Gastroesophageal sphincter (tissue), 4 donors: ENCODE measurements at regions not wholly inside any gene's neighbourhood (a gene's known extent, or its start where the extent isn't known, plus 50 kb on each side); places are given as distances from the start of the nearest gene placed in this dataset.

Experiments used
- ATAC-seq: fragments of 150-250 bp; one replicate; pipeline ENCODE4 v1.9.1; 2016; ENCODE audit warnings: mild to moderate bottlenecking, moderate library complexity
- H3K27ac ChIP-seq, 4 donors: fragments of 200-600 bp; sonication (generic) in 3 of 4; 1 replicate in 3 of 4; 2 replicates in 1 of 4; pipeline ENCODE4 v1.5.1; 2016 to 2019
- H3K27me3 ChIP-seq: fragments of 200-600 bp; sonication (generic); one replicate; pipeline ENCODE4 v1.5.1; 2019
- H3K36me3 ChIP-seq, 2 donors: fragments of 200-600 bp; sonication (generic); one replicate each; pipeline ENCODE4 v1.5.1; 2019; ENCODE audit warnings: control low read depth in 1 of 2
- H3K4me1 ChIP-seq, 3 donors: fragments of 200-600 bp; sonication (generic); 1 replicate in 2 of 3; 2 replicates in 1 of 3; pipeline ENCODE4 v1.5.1; 2016 to 2019; ENCODE audit warnings: control low read depth in 2 of 3
- H3K4me3 ChIP-seq, 2 donors: fragments of 200-600 bp; sonication (generic); one replicate each; pipeline ENCODE4 v1.5.1; 2019; ENCODE audit warnings: mild to moderate bottlenecking in 1 of 2, moderate library complexity in 1 of 2
- H3K9me3 ChIP-seq, 3 donors: fragments of 200-600 bp; sonication (generic); one replicate each; pipeline ENCODE4 v1.5.1; 2017 to 2019; ENCODE audit warnings: control low read depth in 2 of 3
- CTCF ChIP-seq, 4 experiments: fragments of 200-600 bp in 2 of 4; fragments of 450-650 bp in 2 of 4; sonication (generic) in 1 of 4; IDR thresholded peaks; one replicate each; pipeline ENCODE4 v1.5.1; 2017 to 2019; ENCODE audit warnings: antibody characterized with exemption in 4 of 4, mild to moderate bottlenecking in 2 of 4, moderate library complexity in 2 of 4
- EP300 ChIP-seq: sonication (generic); formaldehyde crosslinking; IDR thresholded peaks from one replicate; pipeline ENCODE4 v1.6.1; 2017; ENCODE audit warnings: antibody characterized with exemption, mild to moderate bottlenecking
- POLR2A ChIP-seq, 2 donors: fragments of 450-650 bp; IDR thresholded peaks; one replicate each; pipeline ENCODE4 v1.6.1; 2017; ENCODE audit warnings: antibody characterized with exemption in 2 of 2, mild to moderate bottlenecking in 2 of 2, moderate library complexity in 1 of 2
- POLR2AphosphoS5 ChIP-seq: sonication (generic); formaldehyde crosslinking; IDR thresholded peaks from one replicate; pipeline ENCODE4 v1.6.1; 2017; ENCODE audit warnings: antibody characterized with exemption
- WGBS, 2 donors: methylation state at CpG; one replicate each; pipeline ENCODE4 v1.1.5; 2018; ENCODE audit warnings: low coverage in 1 of 2; 5-methylcytosine and 5-hydroxymethylcytosine counted together

GRCh38 chr11:28702450-28702790, 594.2 kb downstream of the METTL15 start:
- no peak for ATAC-seq
- 95 to 100% methylated on average over 1 of the region's 1 CpG for WGBS, 2 donors
- H3K27me3 ChIP-seq = no peaks in the 10 kb centered on the region
- H3K36me3 ChIP-seq = no peaks in the 10 kb centered on the region
- no peak overlapping the region for H3K27ac ChIP-seq
- H3K9me3 ChIP-seq = no peaks in the 10 kb centered on the region
- H3K4me1 ChIP-seq = no peaks in the 10 kb centered on the region
- no peak for TF ChIP-seq POLR2AphosphoS5
- no peak overlapping the region for H3K4me3 ChIP-seq

GRCh38 chr11:28701760-28702449, 593.7 kb downstream of the METTL15 start:
- H3K4me1 ChIP-seq = no peaks in the 10 kb centered on the region
- no peaks in the 10 kb centered on the region for H3K9me3 ChIP-seq
- WGBS, 2 donors = 64 to 84% methylated on average over 4 to 5 of the region's 5 CpGs
- no peak for TF ChIP-seq POLR2AphosphoS5
- TF ChIP-seq EP300 = no peak
- TF ChIP-seq CTCF (IDR thresholded peaks at IDR 0.05) = no peak
- TF ChIP-seq POLR2A (IDR thresholded peaks at IDR 0.05) = no peak
- no peaks in the 10 kb centered on the region for H3K27me3 ChIP-seq
- H3K4me3 ChIP-seq = no peak overlapping the region
- no peak overlapping the region for H3K27ac ChIP-seq
- ATAC-seq = no peak
- no peaks in the 10 kb centered on the region for H3K36me3 ChIP-seq

GRCh38 chr11:28699701-28700100, 591.5 kb downstream of the METTL15 start:
- no peaks in the 10 kb centered on the region for H3K9me3 ChIP-seq
- no peak overlapping the region for H3K4me3 ChIP-seq
- ATAC-seq = no peak
- TF ChIP-seq CTCF (IDR thresholded peaks at IDR 0.05) = no peak
- no peak for TF ChIP-seq EP300
- no peak for TF ChIP-seq POLR2A (IDR thresholded peaks at IDR 0.05)
- TF ChIP-seq POLR2AphosphoS5 = no peak
- no peaks in the 10 kb centered on the region for H3K36me3 ChIP-seq
- no peak overlapping the region for H3K27ac ChIP-seq
- H3K27me3 ChIP-seq = no peaks in the 10 kb centered on the region
- no peaks in the 10 kb centered on the region for H3K4me1 ChIP-seq

- ATAC-seq = no peak
- no peak overlapping the region for H3K27ac ChIP-seq
- 69 to 73% methylated on average over 5 of the region's 5 CpGs for WGBS, 2 donors
These were observed 590.0 kb downstream of the METTL15 start for GRCh38 chr11:28697920-28698827.

GRCh38 chr11:28696591-28696990, 588.4 kb downstream of the METTL15 start:
- 15 to 57% methylated on average over 1 of the region's 1 CpG for WGBS, 2 donors
- no peaks in the 10 kb centered on the region for H3K4me1 ChIP-seq
- no peaks in the 10 kb centered on the region for H3K36me3 ChIP-seq
- no peaks in the 10 kb centered on the region for H3K9me3 ChIP-seq
- no peak for TF ChIP-seq POLR2A (IDR thresholded peaks at IDR 0.05)
- TF ChIP-seq CTCF (IDR thresholded peaks at IDR 0.05) = no peak
- TF ChIP-seq POLR2AphosphoS5 = no peak
- no peak for TF ChIP-seq EP300
- H3K27ac ChIP-seq = no peak overlapping the region
- H3K27me3 ChIP-seq = no peaks in the 10 kb centered on the region
- H3K4me3 ChIP-seq = no peak overlapping the region
- ATAC-seq = no peak

More at GRCh38 chr11:28697920-28698827, 590.0 kb downstream of the METTL15 start:
- peak; percentile 53 to 72 (median 62) for TF ChIP-seq CTCF (IDR thresholded peaks at IDR 0.05)
- no peak for TF ChIP-seq POLR2AphosphoS5
- TF ChIP-seq POLR2A (IDR thresholded peaks at IDR 0.05) = no peak
- H3K4me3 ChIP-seq = no peak overlapping the region
- no peaks in the 10 kb centered on the region for H3K9me3 ChIP-seq
- H3K27me3 ChIP-seq = no peaks in the 10 kb centered on the region
- no peaks in the 10 kb centered on the region for H3K4me1 ChIP-seq
- H3K36me3 ChIP-seq = no peaks in the 10 kb centered on the region
